Stimulated activated naive CD8-positive, alpha-beta T cell treated with anti-CD3 and anti-CD28 coated beads, Interleukin-15, Interleukin-2, amounts not matched to agents 100 ng/mL and 50 ng/mL, for 24 hours (primary cell): ENCODE measurements at regions not wholly inside any gene's neighbourhood (a gene's known extent, or its start where the extent isn't known, plus 50 kb on each side); places are given as distances from the start of the nearest gene placed in this dataset.

Experiments used
- H3K27ac Mint-ChIP-seq: one replicate; pipeline ENCODE4 v1.8.0; 2021; ENCODE audit warnings: mild to moderate bottlenecking, mixed read lengths
- H3K27me3 Mint-ChIP-seq: one replicate; pipeline ENCODE4 v1.8.0; 2021; ENCODE audit warnings: mixed read lengths
- H3K36me3 Mint-ChIP-seq: one replicate; pipeline ENCODE4 v1.8.0; 2021; ENCODE audit warnings: low read depth, mixed read lengths
- H3K4me1 Mint-ChIP-seq: one replicate; pipeline ENCODE4 v1.8.0; 2021; ENCODE audit warnings: low read depth, mixed read lengths
- H3K4me3 Mint-ChIP-seq: one replicate; pipeline ENCODE4 v1.8.0; 2021; ENCODE audit warnings: mild to moderate bottlenecking, mixed read lengths
- H3K9me3 Mint-ChIP-seq: one replicate; pipeline ENCODE4 v1.8.0; 2021; ENCODE audit warnings: mixed read lengths

- H3K9me3 Mint-ChIP-seq = peaks cover 17% of the 10 kb centered on the region
- no peak overlapping the region for H3K4me3 Mint-ChIP-seq
These were observed 363.8 kb upstream of the TMEM132C start for GRCh38 chr12:127903146-127903545.

GRCh38 chr12:127909041-127909440, 357.9 kb upstream of the TMEM132C start:
- no peaks in the 10 kb centered on the region for H3K4me1 Mint-ChIP-seq
- H3K36me3 Mint-ChIP-seq = no peaks in the 10 kb centered on the region
- H3K9me3 Mint-ChIP-seq = peaks cover 19% of the 10 kb centered on the region
- H3K4me3 Mint-ChIP-seq = no peak overlapping the region
- no peaks in the 10 kb centered on the region for H3K27me3 Mint-ChIP-seq
- no peak overlapping the region for H3K27ac Mint-ChIP-seq

More at GRCh38 chr12:127903146-127903545, 363.8 kb upstream of the TMEM132C start:
- no peaks in the 10 kb centered on the region for H3K4me1 Mint-ChIP-seq
- H3K27ac Mint-ChIP-seq = no peak overlapping the region
- no peaks in the 10 kb centered on the region for H3K36me3 Mint-ChIP-seq
- no peaks in the 10 kb centered on the region for H3K27me3 Mint-ChIP-seq

GRCh38 chr12:127911291-127911690, 355.7 kb upstream of the TMEM132C start:
- H3K27ac Mint-ChIP-seq = no peak overlapping the region
- H3K36me3 Mint-ChIP-seq = no peaks in the 10 kb centered on the region
- H3K4me1 Mint-ChIP-seq = no peaks in the 10 kb centered on the region
- H3K27me3 Mint-ChIP-seq = no peaks in the 10 kb centered on the region
- no peak overlapping the region for H3K4me3 Mint-ChIP-seq
- peaks cover 19% of the 10 kb centered on the region for H3K9me3 Mint-ChIP-seq

- Mint-ChIP-seq H3K27me3 (no peaks in the 10 kb centered on the region), H3K36me3 (no peaks in the 10 kb centered on the region), H3K4me1 (no peaks in the 10 kb centered on the region), H3K27ac (no peak overlapping the region), H3K9me3 (peaks cover 15% of the 10 kb centered on the region), H3K4me3 (no peak overlapping the region)
These were observed 354.8 kb upstream of the TMEM132C start for GRCh38 chr12:127912035-127912665.

GRCh38 chr12:127923501-127923900, 343.5 kb upstream of the TMEM132C start:
- no peaks in the 10 kb centered on the region for H3K36me3 Mint-ChIP-seq
- no peaks in the 10 kb centered on the region for H3K4me1 Mint-ChIP-seq
- peaks cover 7% of the 10 kb centered on the region for H3K9me3 Mint-ChIP-seq
- no peak overlapping the region for H3K4me3 Mint-ChIP-seq
- no peak overlapping the region for H3K27ac Mint-ChIP-seq
- H3K27me3 Mint-ChIP-seq = no peaks in the 10 kb centered on the region

- no peak overlapping the region for H3K4me3 Mint-ChIP-seq
- no peaks in the 10 kb centered on the region for H3K4me1 Mint-ChIP-seq
- no peaks in the 10 kb centered on the region for H3K27me3 Mint-ChIP-seq
- no peaks in the 10 kb centered on the region for H3K36me3 Mint-ChIP-seq
- H3K9me3 Mint-ChIP-seq = peaks cover 7% of the 10 kb centered on the region
- H3K27ac Mint-ChIP-seq = no peak overlapping the region
These were observed 341.0 kb upstream of the TMEM132C start for GRCh38 chr12:127925971-127926370.

- Mint-ChIP-seq H3K4me1 (no peaks in the 10 kb centered on the region), H3K4me3 (no peak overlapping the region), H3K9me3 (no peaks in the 10 kb centered on the region), H3K27me3 (no peaks in the 10 kb centered on the region), H3K27ac (no peak overlapping the region), H3K36me3 (no peaks in the 10 kb centered on the region)
These were observed 338.8 kb upstream of the TMEM132C start for GRCh38 chr12:127928178-127928577.

- Mint-ChIP-seq H3K36me3 (no peaks in the 10 kb centered on the region), H3K4me1 (no peaks in the 10 kb centered on the region), H3K27ac (no peak overlapping the region), H3K4me3 (no peak overlapping the region), H3K9me3 (no peaks in the 10 kb centered on the region), H3K27me3 (no peaks in the 10 kb centered on the region)
These were observed 338.1 kb upstream of the TMEM132C start for GRCh38 chr12:127928615-127929571.

GRCh38 chr12:127930122-127930521, 336.8 kb upstream of the TMEM132C start:
- Mint-ChIP-seq H3K27me3 (no peaks in the 10 kb centered on the region), H3K36me3 (no peaks in the 10 kb centered on the region), H3K9me3 (no peaks in the 10 kb centered on the region), H3K27ac (no peak overlapping the region), H3K4me3 (no peak overlapping the region), H3K4me1 (no peaks in the 10 kb centered on the region)

GRCh38 chr12:127934409-127934808, 332.6 kb upstream of the TMEM132C start:
- H3K9me3 Mint-ChIP-seq = peaks cover 4% of the 10 kb centered on the region
- H3K4me1 Mint-ChIP-seq = no peaks in the 10 kb centered on the region
- H3K36me3 Mint-ChIP-seq = no peaks in the 10 kb centered on the region
- H3K4me3 Mint-ChIP-seq = no peak overlapping the region
- H3K27me3 Mint-ChIP-seq = no peaks in the 10 kb centered on the region
- H3K27ac Mint-ChIP-seq = no peak overlapping the region

- no peak overlapping the region for H3K4me3 Mint-ChIP-seq
- H3K36me3 Mint-ChIP-seq = no peaks in the 10 kb centered on the region
- H3K9me3 Mint-ChIP-seq = peaks cover 9% of the 10 kb centered on the region
- no peaks in the 10 kb centered on the region for H3K4me1 Mint-ChIP-seq
- H3K27ac Mint-ChIP-seq = no peak overlapping the region
- no peaks in the 10 kb centered on the region for H3K27me3 Mint-ChIP-seq
These were observed 330.5 kb upstream of the TMEM132C start for GRCh38 chr12:127936463-127936862.

GRCh38 chr12:127941332-127941731, 325.6 kb upstream of the TMEM132C start:
- H3K9me3 Mint-ChIP-seq = peaks cover 24% of the 10 kb centered on the region
- no peaks in the 10 kb centered on the region for H3K4me1 Mint-ChIP-seq
- H3K27ac Mint-ChIP-seq = no peak overlapping the region
- no peaks in the 10 kb centered on the region for H3K27me3 Mint-ChIP-seq
- no peak overlapping the region for H3K4me3 Mint-ChIP-seq
- H3K36me3 Mint-ChIP-seq = no peaks in the 10 kb centered on the region

GRCh38 chr12:127942981-127943380, 324.0 kb upstream of the TMEM132C start:
- Mint-ChIP-seq H3K4me3 (no peak overlapping the region), H3K36me3 (no peaks in the 10 kb centered on the region), H3K27ac (no peak overlapping the region), H3K9me3 (peaks cover 24% of the 10 kb centered on the region), H3K27me3 (no peaks in the 10 kb centered on the region), H3K4me1 (no peaks in the 10 kb centered on the region)

- Mint-ChIP-seq H3K9me3 (peaks cover 24% of the 10 kb centered on the region), H3K36me3 (no peaks in the 10 kb centered on the region), H3K4me3 (no peak overlapping the region), H3K4me1 (no peaks in the 10 kb centered on the region), H3K27ac (no peak overlapping the region), H3K27me3 (no peaks in the 10 kb centered on the region)
These were observed 323.3 kb upstream of the TMEM132C start for GRCh38 chr12:127943481-127944210.
